ENCODE measurements at regions not wholly inside any gene's neighbourhood (a gene's known extent, or its start where the extent isn't known, plus 50 kb on each side); places are given as distances from the start of the nearest gene placed in this dataset.

GRCh38 chr15:38049891-38050290, 115.5 kb downstream of the TMCO5A start:
- 92% methylated on average over 4 of the region's 4 CpGs for WGBS
- no peak for DNase-seq (ENCODE audit: low spot score in 2 of 2)
- TF ChIP-seq EP300 (IDR thresholded peaks at IDR 0.05): no peak
- TF ChIP-seq POLR2AphosphoS5 (IDR thresholded peaks at IDR 0.05): no peak
- TF ChIP-seq POLR2A (IDR thresholded peaks at IDR 0.05): no peak
- TF ChIP-seq CTCF (IDR thresholded peaks at IDR 0.05): no peak

GRCh38 chr15:38050529-38051448, 116.3 kb downstream of the TMCO5A start:
- Histone ChIP-seq H3K9me3 (no peaks in the 10 kb centered on the region), H3K4me1 (no peaks in the 10 kb centered on the region), H3K36me3 (no peaks in the 10 kb centered on the region), H3K27ac (no peak overlapping the region), H3K4me3 (no peak overlapping the region), H3K27me3 (no peaks in the 10 kb centered on the region)
- DNase-seq (ENCODE audit: low spot score in 2 of 2): no peak
- TF ChIP-seq EP300 (IDR thresholded peaks at IDR 0.05): no peak
- TF ChIP-seq POLR2AphosphoS5 (IDR thresholded peaks at IDR 0.05): no peak
- TF ChIP-seq CTCF (IDR thresholded peaks at IDR 0.05): no peak
- no peak for TF ChIP-seq POLR2A (IDR thresholded peaks at IDR 0.05)
- 62% methylated on average over 4 of the region's 4 CpGs for WGBS

More at GRCh38 chr15:38049891-38050290, 115.5 kb downstream of the TMCO5A start:
- Histone ChIP-seq H3K36me3 (no peaks in the 10 kb centered on the region), H3K27ac (no peak overlapping the region), H3K27me3 (no peaks in the 10 kb centered on the region), H3K4me3 (no peak overlapping the region), H3K9me3 (no peaks in the 10 kb centered on the region), H3K4me1 (no peaks in the 10 kb centered on the region)

GRCh38 chr15:38053205-38053604, 118.8 kb downstream of the TMCO5A start:
- 86% methylated on average over 2 of the region's 2 CpGs for WGBS
- Histone ChIP-seq H3K4me1 (no peaks in the 10 kb centered on the region), H3K9me3 (no peaks in the 10 kb centered on the region), H3K27ac (no peak overlapping the region), H3K36me3 (no peaks in the 10 kb centered on the region), H3K4me3 (no peak overlapping the region), H3K27me3 (no peaks in the 10 kb centered on the region)
- no peak for DNase-seq (ENCODE audit: low spot score in 2 of 2)
- TF ChIP-seq EP300 (IDR thresholded peaks at IDR 0.05): no peak
- no peak for TF ChIP-seq POLR2AphosphoS5 (IDR thresholded peaks at IDR 0.05)
- no peak for TF ChIP-seq POLR2A (IDR thresholded peaks at IDR 0.05)
- no peak for TF ChIP-seq CTCF (IDR thresholded peaks at IDR 0.05)

- WGBS: 94% methylated on average over 3 of the region's 3 CpGs
- TF ChIP-seq EP300 (IDR thresholded peaks at IDR 0.05) (no peak), CTCF (IDR thresholded peaks at IDR 0.05) (no peak), POLR2A (IDR thresholded peaks at IDR 0.05) (no peak), POLR2AphosphoS5 (IDR thresholded peaks at IDR 0.05) (no peak)
- no peak overlapping the region for H3K4me3 ChIP-seq
- H3K36me3 ChIP-seq: no peaks in the 10 kb centered on the region
- H3K4me1 ChIP-seq: no peaks in the 10 kb centered on the region
- no peaks in the 10 kb centered on the region for H3K27me3 ChIP-seq
- no peak overlapping the region for H3K27ac ChIP-seq
- no peaks in the 10 kb centered on the region for H3K9me3 ChIP-seq
- DNase-seq (ENCODE audit: low spot score in 2 of 2): no peak
Observed at GRCh38 chr15:38053776-38054175, 119.3 kb downstream of the TMCO5A start.

GRCh38 chr15:38054488-38054887, 120.0 kb downstream of the TMCO5A start:
- no peak for TF ChIP-seq CTCF (IDR thresholded peaks at IDR 0.05)
- Histone ChIP-seq H3K4me1 (no peaks in the 10 kb centered on the region), H3K27me3 (no peaks in the 10 kb centered on the region), H3K4me3 (no peak overlapping the region), H3K27ac (no peak overlapping the region), H3K9me3 (no peaks in the 10 kb centered on the region), H3K36me3 (no peaks in the 10 kb centered on the region)
- no peak for DNase-seq (ENCODE audit: low spot score in 2 of 2)

Measured in suprapubic skin (tissue), 4 donors.